ENCODE measurements at regions not wholly inside any gene's neighbourhood (a gene's known extent, or its start where the extent isn't known, plus 50 kb on each side); places are given as distances from the start of the nearest gene placed in this dataset.
A peak's percentile ranks its signal among the peaks of the same experiment; 100 is the strongest.

DNA sequence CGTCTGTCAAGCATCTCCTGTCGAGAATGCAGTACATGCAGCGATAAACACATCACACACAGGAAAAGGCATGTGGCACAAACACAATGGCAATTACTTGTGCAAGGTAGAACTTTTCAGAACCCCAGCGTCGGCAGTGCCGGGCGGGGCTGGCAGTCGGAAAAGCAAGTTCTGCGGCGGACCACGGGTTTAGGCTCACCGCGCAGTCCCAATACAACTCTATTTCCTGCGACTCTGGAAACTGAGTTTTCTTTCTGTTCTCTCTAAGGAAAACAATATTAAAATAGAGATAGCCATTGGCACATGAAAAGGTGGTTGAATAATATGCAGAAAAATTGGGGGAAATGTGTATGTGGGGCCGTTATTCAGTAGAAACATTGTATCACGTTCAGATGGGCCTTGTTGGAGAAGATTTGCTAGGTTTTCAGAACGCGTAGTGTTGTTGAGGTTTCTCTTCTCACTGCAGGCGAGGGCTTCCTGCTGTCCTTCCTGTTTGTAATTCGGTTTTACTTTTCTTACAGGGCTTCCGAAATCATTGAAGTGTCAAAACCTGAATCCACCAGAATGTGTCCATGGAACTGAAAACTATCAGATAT, 369.5 kb downstream of the THBS2 start:
- DNase-seq (ENCODE audit: low read depth in 2 of 2): no peak

DNA sequence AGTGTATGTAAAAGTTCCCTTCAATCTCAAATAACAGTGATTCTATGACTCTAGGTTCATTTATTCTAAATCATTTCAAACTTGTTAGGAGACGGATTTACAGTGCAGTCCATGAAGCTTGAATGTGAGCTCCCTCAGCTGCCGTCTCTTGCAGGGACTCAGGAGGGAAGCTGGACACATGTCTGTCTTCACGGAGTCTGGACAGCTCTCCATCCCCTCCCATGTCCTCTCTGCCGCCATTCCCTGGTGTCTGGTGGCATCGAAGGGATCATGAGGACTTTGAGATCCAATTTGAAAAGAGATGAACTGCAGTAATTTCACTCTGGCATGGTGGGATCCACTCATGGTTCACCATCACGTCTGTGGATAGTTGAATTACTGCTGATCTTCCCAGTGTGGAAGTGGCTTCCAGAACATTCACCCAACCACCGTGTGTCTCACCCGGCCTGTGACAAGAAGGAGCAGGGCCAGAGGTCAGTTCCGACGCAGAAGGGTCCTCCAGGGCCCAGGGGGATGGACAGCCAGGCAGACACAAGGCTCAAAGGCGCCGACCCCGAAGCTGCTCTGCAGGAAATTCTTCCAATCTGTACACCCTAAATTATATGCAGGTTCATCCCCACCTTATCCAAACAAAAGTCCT, 370.1 kb downstream of the THBS2 start:
- no peak for DNase-seq (ENCODE audit: low read depth in 2 of 2)

DNA sequence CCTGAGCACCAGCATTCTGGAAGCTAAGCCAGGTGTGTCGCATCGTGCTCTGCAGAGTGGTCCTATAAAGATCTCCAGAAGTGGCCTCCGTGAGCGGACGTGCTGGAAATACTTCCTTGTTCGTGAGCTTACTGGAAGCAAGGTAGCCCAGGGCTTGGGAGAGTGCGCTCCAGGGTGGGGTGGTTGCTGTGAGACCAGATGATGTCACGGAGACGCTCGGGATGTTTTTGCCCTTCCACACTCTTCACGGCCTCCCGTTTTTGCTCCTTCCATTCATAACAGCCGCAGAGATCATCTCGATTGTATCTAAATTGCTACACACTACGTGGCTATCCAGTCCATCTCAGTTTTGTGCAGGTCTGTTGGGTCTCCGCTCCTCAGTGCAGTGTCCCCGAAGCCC, 373.4 kb downstream of the THBS2 start:
- no peak for DNase-seq (ENCODE audit: low read depth in 2 of 2)

- peak in 1 of 2 donors; percentile 7 for DNase-seq (ENCODE audit: low read depth in 2 of 2)
Observed at GRCh38 chr6:168877821-168878282, 375.8 kb downstream of the THBS2 start.

DNA sequence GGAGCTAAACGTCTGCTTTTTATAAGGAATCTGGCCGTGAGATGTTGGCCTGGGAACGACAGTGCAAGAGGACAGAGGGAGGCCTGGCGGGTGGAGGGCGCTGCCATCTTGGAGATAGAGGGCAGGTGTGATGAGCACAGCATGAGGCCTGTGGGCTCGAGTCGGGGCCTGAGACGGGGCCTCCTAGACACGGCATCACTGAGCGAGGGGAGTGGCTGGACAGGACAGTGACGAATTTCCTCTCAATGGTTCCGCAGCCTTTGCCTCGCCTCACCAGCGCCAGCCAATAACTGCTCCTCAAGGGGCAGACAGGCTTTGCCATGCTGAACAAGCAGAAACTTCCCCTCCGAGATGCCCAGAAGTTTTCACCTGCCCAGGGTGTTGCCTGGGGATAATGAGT, 376.7 kb downstream of the THBS2 start:
- DNase-seq (ENCODE audit: low read depth in 2 of 2): no peak

GRCh38 chr6:168875811-168876576, 377.7 kb downstream of the THBS2 start:
- DNase-seq (ENCODE audit: low read depth in 2 of 2): no peak

DNA sequence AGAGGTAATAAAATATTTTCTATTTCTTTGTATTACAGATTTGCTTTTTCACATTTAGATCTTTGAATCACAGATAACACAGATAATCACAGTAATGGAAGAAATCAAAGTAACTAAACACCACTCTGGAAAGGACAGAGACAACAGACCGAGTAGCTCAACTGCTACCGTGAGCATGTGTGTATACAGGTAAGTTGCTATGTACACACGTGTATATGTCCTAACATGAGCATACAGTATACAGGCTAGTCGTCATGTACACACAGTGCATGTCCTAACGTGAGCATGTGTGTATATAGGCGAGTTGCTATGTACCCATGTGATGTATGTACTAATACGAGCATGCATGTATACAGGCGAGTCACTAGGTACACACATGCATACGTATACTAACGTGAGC, 379.0 kb downstream of the THBS2 start:
- DNase-seq (ENCODE audit: low read depth in 2 of 2): no peak

GRCh38 chr6:168873278-168874190, 380.1 kb downstream of the THBS2 start:
- no peak for DNase-seq (ENCODE audit: low read depth in 2 of 2)

GRCh38 chr6:168871642-168872315, 381.9 kb downstream of the THBS2 start:
- DNase-seq (ENCODE audit: low read depth in 2 of 2): no peak

- no peak for DNase-seq (ENCODE audit: low read depth in 2 of 2)
Observed at GRCh38 chr6:168870982-168871381, 382.7 kb downstream of the THBS2 start.

GRCh38 chr6:168867247-168868102, 386.2 kb downstream of the THBS2 start:
- DNase-seq (ENCODE audit: low read depth in 2 of 2): no peak

- no peak for DNase-seq (ENCODE audit: low read depth in 2 of 2)
Observed at GRCh38 chr6:168866534-168866933, 387.1 kb downstream of the THBS2 start.

- DNase-seq (ENCODE audit: low read depth in 2 of 2): no peak
Observed at GRCh38 chr6:168865522-168865921, 388.1 kb downstream of the THBS2 start.

GRCh38 chr6:168864541-168865460, 388.8 kb downstream of the THBS2 start:
- DNase-seq (ENCODE audit: low read depth in 2 of 2): no peak

GRCh38 chr6:168863467-168863866, 390.2 kb downstream of the THBS2 start:
- DNase-seq (ENCODE audit: low read depth in 2 of 2): no peak

GRCh38 chr6:168862346-168862980, 391.2 kb downstream of the THBS2 start:
- no peak for DNase-seq (ENCODE audit: low read depth in 2 of 2)

DNA sequence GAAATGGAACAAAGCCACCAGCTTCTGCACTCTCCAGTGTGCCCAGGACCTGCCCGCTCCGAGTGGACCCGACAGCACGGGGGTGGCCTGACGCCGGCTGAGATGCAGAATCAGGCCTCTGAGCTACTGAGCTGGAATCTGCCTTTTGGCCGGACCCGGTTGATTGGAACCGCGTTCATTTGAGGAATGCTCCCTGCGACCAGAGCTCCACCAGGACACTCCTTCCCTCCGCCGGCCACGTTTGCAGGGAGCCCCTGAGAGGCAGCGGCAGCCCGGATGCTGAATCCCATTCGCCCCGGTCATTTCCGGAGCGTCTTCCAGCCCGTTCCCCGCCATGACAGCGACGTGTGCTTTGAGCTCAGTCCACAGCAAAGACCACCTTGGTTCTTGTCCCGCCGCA, 392.7 kb downstream of the THBS2 start:
- DNase-seq (ENCODE audit: low read depth in 2 of 2): no peak

GRCh38 chr6:168860341-168860740, 393.3 kb downstream of the THBS2 start:
- no peak for DNase-seq (ENCODE audit: low read depth in 2 of 2)

- DNase-seq (ENCODE audit: low read depth in 2 of 2): no peak
Observed at GRCh38 chr6:168858926-168859325, 394.7 kb downstream of the THBS2 start.

Measured in stimulated activated CD8-positive, alpha-beta memory T cell treated with anti-CD3 and anti-CD28 coated beads, Interleukin-7, amount 100 ng/mL, for 4 hours (primary cell).